ENCODE measurements at regions not wholly inside any gene's neighbourhood (a gene's known extent, or its start where the extent isn't known, plus 50 kb on each side); places are given as distances from the start of the nearest gene placed in this dataset.

DNA sequence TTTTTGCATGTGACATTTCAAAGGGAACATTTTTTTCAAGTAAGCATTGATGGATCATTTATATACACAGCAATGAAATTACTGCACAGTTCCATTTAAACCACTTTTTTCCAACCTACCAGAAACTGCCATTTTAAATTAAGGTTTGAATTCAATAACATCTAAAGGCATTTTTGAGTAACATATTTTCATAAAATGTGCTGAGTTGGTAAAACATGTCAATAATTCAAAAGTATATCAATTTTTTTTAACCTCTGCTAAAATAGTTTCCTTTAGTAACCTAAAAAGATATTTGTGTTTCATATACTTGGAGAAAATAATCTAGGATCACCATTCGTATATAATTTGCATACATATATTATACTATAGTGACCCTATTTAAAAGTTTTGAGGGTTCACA lies 355.1 kb upstream of the KCNMB2 start:
- TF ChIP-seq, protein P1, sequence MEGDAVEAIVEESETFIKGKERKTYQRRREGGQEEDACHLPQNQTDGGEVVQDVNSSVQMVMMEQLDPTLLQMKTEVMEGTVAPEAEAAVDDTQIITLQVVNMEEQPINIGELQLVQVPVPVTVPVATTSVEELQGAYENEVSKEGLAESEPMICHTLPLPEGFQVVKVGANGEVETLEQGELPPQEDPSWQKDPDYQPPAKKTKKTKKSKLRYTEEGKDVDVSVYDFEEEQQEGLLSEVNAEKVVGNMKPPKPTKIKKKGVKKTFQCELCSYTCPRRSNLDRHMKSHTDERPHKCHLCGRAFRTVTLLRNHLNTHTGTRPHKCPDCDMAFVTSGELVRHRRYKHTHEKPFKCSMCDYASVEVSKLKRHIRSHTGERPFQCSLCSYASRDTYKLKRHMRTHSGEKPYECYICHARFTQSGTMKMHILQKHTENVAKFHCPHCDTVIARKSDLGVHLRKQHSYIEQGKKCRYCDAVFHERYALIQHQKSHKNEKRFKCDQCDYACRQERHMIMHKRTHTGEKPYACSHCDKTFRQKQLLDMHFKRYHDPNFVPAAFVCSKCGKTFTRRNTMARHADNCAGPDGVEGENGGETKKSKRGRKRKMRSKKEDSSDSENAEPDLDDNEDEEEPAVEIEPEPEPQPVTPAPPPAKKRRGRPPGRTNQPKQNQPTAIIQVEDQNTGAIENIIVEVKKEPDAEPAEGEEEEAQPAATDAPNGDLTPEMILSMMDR (IDR thresholded peaks at IDR 0.05; ENCODE audit: poor library complexity, severe bottlenecking): no peak
- TF ChIP-seq EZH2 (IDR thresholded peaks at IDR 0.05; ENCODE audit: borderline replicate concordance, insufficient read depth, low read length, poor library complexity, severe bottlenecking): no peak
- no peak for TF ChIP-seq EP300 (conservative IDR thresholded peaks at IDR 0.05; ENCODE audit: poor library complexity, severe bottlenecking)
- TF ChIP-seq MXI1 (conservative IDR thresholded peaks at IDR 0.05; ENCODE audit: poor library complexity, severe bottlenecking): no peak
- no peak for TF ChIP-seq RAD21 (conservative IDR thresholded peaks at IDR 0.05)
- peak; percentile 6 for TF ChIP-seq SMC3 (conservative IDR thresholded peaks at IDR 0.05; ENCODE audit: poor library complexity)
- TF ChIP-seq TAF1 (IDR thresholded peaks at IDR 0.05; ENCODE audit: low read depth): no peak
- no peak for TF ChIP-seq POLR2AphosphoS5 (IDR thresholded peaks at IDR 0.05)
- TF ChIP-seq, protein P2, sequence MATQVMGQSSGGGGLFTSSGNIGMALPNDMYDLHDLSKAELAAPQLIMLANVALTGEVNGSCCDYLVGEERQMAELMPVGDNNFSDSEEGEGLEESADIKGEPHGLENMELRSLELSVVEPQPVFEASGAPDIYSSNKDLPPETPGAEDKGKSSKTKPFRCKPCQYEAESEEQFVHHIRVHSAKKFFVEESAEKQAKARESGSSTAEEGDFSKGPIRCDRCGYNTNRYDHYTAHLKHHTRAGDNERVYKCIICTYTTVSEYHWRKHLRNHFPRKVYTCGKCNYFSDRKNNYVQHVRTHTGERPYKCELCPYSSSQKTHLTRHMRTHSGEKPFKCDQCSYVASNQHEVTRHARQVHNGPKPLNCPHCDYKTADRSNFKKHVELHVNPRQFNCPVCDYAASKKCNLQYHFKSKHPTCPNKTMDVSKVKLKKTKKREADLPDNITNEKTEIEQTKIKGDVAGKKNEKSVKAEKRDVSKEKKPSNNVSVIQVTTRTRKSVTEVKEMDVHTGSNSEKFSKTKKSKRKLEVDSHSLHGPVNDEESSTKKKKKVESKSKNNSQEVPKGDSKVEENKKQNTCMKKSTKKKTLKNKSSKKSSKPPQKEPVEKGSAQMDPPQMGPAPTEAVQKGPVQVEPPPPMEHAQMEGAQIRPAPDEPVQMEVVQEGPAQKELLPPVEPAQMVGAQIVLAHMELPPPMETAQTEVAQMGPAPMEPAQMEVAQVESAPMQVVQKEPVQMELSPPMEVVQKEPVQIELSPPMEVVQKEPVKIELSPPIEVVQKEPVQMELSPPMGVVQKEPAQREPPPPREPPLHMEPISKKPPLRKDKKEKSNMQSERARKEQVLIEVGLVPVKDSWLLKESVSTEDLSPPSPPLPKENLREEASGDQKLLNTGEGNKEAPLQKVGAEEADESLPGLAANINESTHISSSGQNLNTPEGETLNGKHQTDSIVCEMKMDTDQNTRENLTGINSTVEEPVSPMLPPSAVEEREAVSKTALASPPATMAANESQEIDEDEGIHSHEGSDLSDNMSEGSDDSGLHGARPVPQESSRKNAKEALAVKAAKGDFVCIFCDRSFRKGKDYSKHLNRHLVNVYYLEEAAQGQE (IDR thresholded peaks at IDR 0.05; ENCODE audit: borderline replicate concordance): no peak

All from neural cell (in vitro differentiated cells).